ENCODE measurements at regions not wholly inside any gene's neighbourhood (a gene's known extent, or its start where the extent isn't known, plus 50 kb on each side); places are given as distances from the start of the nearest gene placed in this dataset.

- TF ChIP-seq BHLHE40 (IDR thresholded peaks at IDR 0.05; ENCODE audit: low read length) (no peak), DDX20 (tag; IDR thresholded peaks at IDR 0.05; ENCODE audit: low read depth) (no peak), RBM17 (IDR thresholded peaks at IDR 0.05; ENCODE audit: borderline replicate concordance, low read depth, low read length) (no peak), SAFB2 (IDR thresholded peaks at IDR 0.05; ENCODE audit: borderline replicate concordance, low read depth, low read length, severe bottlenecking) (no peak), ESRRA (IDR thresholded peaks at IDR 0.05; ENCODE audit: borderline replicate concordance, low read depth) (no peak), SMAD4 (CRISPR knock-in tag; conservative IDR thresholded peaks at IDR 0.05) (no peak), RBM39 (optimal IDR thresholded peaks at IDR 0.05; ENCODE audit: low read depth, low read length) (no peak), SIN3A (IDR thresholded peaks at IDR 0.05; ENCODE audit: borderline replicate concordance in 2 of 2, control insufficient read depth in 1 of 2, low read depth in 2 of 2, low read length in 2 of 2) (no peak), LCOR (CRISPR knock-in tag; IDR thresholded peaks at IDR 0.05) (no peak), ELF4 (CRISPR knock-in tag; IDR thresholded peaks at IDR 0.05) (no peak)
- TF ChIP-seq, protein P1, sequence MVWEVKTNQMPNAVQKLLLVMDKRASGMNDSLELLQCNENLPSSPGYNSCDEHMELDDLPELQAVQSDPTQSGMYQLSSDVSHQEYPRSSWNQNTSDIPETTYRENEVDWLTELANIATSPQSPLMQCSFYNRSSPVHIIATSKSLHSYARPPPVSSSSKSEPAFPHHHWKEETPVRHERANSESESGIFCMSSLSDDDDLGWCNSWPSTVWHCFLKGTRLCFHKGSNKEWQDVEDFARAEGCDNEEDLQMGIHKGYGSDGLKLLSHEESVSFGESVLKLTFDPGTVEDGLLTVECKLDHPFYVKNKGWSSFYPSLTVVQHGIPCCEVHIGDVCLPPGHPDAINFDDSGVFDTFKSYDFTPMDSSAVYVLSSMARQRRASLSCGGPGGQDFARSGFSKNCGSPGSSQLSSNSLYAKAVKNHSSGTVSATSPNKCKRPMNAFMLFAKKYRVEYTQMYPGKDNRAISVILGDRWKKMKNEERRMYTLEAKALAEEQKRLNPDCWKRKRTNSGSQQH (CRISPR knock-in tag; IDR thresholded peaks at IDR 0.05): no peak
- TF ChIP-seq, protein P2, sequence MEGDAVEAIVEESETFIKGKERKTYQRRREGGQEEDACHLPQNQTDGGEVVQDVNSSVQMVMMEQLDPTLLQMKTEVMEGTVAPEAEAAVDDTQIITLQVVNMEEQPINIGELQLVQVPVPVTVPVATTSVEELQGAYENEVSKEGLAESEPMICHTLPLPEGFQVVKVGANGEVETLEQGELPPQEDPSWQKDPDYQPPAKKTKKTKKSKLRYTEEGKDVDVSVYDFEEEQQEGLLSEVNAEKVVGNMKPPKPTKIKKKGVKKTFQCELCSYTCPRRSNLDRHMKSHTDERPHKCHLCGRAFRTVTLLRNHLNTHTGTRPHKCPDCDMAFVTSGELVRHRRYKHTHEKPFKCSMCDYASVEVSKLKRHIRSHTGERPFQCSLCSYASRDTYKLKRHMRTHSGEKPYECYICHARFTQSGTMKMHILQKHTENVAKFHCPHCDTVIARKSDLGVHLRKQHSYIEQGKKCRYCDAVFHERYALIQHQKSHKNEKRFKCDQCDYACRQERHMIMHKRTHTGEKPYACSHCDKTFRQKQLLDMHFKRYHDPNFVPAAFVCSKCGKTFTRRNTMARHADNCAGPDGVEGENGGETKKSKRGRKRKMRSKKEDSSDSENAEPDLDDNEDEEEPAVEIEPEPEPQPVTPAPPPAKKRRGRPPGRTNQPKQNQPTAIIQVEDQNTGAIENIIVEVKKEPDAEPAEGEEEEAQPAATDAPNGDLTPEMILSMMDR (IDR thresholded peaks at IDR 0.05 in 2 of 3, conservative IDR thresholded peaks at IDR 0.05 in 1 of 3; ENCODE audit: insufficient read depth in 2 of 3, low read depth in 1 of 3, low read length in 3 of 3): no peak
Observed at GRCh38 chr13:107347641-107348369, 779.9 kb upstream of the ARGLU1 start.

Measured in K562 (cell line).